A673 (cell line): ENCODE measurements at regions not wholly inside any gene's neighbourhood (a gene's known extent, or its start where the extent isn't known, plus 50 kb on each side); places are given as distances from the start of the nearest gene placed in this dataset.

Experiments
- CTCF ChIP-seq: fragments of 300-800, 200-600 bp; sonication (generic); conservative IDR thresholded peaks from 2 replicates; pipeline ENCODE4 v1.5.1; 2017; ENCODE audit warnings: low read depth, mild to moderate bottlenecking, antibody characterized with exemption, low read length, moderate library complexity, mixed read lengths
- EZH2 ChIP-seq: fragments of 200-600 bp; sonication (generic); IDR thresholded peaks from 2 replicates; pipeline ENCODE4 v1.6.1; 2017; ENCODE audit warnings: borderline replicate concordance, low read depth, mild to moderate bottlenecking, mixed read lengths, antibody characterized with exemption, low read length; ENCODE audit not compliant: poor library complexity, severe bottlenecking

- TF ChIP-seq EZH2 (no peak), CTCF (no peak)
Observed at GRCh38 chrX:11050013-11050412, 61.1 kb upstream of the HCCS start.
